GM18498 (cell line): ENCODE measurements at regions not wholly inside any gene's neighbourhood (a gene's known extent, or its start where the extent isn't known, plus 50 kb on each side); places are given as distances from the start of the nearest gene placed in this dataset.
A peak's percentile ranks its signal among the peaks of the same experiment; 100 is the strongest.

Experiments used
- ATAC-seq: cut with Tn5 transposase; IDR thresholded peaks from one replicate; pipeline ENCODE4 v1.9.1; 2021; ENCODE audit warnings: mild to moderate bottlenecking, moderate library complexity; ENCODE audit not compliant: unreplicated experiment

DNA sequence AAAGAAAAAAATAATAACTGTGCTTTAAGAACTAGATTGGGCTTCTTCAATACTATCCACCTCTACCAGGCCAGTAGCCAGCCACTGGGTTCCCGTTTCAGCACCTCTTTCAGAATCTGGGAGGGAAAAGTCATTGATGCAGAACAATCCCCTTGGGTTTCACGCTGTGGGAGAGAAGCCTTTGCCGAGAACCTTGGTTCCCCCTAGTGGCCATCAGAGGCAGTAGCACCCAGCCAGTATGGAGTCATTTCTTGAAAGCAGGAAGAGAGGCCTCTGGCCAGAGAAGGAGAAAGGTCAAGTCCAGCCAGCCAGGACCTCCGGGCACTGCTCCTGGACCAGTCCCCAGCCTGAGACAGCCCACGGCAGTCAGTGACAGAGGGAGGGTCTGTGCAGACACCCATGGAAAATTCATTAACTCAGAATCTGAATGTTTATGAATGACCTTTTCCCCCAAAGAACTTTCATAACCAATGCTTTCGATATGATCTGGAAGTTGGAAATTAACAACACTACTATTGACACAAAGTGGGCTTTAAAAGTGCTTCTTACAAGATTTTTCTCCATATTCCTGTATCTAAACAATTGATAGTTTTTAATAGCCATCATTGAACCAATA lies 51.2 kb upstream of the CDH5 start:
- peak; percentile 97 for ATAC-seq

DNA sequence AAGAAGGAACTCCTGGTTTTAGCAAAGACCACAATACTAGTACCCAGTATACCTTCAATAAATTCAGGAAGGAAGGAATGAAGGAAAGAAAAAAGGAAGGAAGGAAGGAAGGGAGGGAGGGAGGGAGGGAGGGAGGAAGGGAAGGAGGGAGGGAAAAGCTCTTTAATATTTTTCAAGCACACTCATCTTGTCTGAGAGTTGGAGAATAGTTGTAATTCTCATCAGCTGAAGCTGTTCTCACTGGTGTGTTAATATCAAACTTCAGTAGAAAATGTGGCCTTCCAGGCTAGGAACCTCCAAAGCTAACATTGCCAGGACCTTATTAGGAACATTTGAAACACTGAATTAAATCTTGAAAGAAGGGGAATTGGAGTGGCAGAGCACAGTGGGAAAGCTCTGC lies 55.2 kb upstream of the CDH5 start:
- no peak for ATAC-seq

DNA sequence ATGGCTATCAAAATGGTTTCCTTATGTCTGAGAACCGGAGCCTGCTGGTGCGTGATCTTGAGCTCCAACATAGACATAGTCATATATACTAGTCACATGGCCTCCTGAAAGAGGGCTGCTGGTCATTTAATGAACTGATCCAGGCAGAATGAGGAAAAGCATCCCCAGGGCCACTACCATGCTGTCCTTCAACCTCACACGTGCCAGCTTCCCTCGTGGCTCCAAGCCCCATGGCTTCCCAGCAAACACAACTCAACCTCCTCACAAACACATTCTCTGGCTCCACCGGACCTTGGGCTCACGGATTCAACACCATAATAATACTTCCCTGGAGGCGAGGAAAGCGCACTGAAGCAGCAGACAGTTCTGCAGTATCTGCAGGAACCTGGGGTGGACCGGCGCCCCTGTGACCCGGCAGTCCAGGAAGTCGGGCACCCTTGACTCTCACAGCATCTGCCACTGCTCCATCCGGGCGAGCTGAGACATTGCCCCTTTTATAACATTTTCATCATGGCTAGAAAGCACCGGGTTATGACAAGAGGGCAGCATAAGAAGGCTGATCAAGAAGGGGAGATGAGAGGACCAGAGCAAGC lies 57.2 kb upstream of the CDH5 start:
- ATAC-seq = no peak

DNA sequence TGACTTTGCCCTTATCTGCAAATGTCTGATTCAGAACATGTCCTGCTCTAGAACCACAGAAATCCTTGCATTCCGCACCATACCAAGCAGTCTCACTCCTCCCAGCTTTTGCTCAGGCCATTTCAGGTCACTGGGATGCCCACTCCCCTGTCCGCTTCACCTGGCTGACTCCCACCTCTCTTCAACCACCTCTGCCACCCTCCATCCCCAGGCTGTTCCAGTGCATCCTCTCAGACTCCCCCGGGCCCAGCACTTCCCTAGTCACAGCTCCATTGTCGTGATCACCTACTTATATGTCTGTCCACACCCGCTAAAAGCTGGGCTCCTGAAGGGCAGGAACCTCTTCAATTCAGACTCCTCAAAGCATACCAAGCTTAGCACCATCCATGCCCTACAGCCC lies 58.4 kb upstream of the CDH5 start:
- no peak for ATAC-seq

DNA sequence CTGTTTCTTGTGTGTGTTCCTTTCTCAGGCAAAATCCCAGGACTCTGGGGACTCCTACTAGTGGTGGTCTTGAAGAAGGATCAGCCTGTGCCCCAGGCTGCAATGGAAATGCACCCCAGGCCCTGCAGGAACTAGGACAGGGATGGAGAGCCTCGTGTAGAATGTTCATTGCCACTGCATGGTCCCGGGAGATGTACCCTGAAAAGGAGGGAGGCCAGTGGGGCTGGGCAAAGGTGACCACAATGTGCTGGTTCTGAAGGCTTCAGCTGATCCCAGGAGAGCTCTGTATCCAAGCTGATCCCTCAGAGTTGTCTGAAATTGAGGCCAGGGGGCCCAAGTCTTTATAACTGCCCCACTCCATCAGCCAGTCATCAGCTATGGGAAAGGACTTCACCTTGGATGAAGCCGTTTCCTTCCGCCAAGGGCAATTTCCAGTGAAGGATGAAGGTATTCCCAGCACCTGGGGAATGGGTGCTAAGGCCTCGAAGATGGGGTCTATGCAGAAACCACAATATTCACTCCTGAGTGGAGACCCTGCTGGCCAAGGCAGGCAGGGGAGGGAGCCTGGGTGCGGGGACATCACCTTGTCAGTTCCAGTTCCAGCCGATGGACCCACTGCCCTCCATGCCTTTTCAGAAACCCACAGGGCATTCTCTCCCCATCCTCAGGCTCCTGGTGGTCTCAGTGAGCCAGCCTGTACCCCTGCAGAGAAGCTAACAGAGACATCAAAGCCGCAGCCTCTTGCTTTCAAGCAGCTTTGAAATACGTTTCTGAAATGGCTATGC lies 59.9 kb upstream of the CDH5 start:
- ATAC-seq = no peak

DNA sequence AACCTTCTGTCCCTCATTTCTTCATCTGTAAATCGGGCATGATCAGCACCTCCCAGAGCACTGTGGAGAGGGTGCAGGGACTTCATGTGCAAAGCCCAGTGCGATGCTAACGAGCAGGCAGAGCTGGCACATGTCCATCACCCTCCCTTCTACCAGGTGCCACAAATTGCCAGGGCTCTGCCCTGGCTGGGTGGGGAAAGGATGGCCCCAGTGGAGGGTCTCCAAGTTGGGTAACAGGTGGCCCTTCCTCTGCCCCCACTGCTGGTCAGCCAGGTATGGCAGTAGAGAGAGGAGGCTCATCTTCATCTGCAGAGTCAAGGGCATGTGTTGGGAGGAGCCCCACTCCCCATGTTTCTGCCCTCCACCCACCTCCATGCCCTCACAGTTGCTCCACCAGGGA lies 61.5 kb upstream of the CDH5 start:
- no peak for ATAC-seq

DNA sequence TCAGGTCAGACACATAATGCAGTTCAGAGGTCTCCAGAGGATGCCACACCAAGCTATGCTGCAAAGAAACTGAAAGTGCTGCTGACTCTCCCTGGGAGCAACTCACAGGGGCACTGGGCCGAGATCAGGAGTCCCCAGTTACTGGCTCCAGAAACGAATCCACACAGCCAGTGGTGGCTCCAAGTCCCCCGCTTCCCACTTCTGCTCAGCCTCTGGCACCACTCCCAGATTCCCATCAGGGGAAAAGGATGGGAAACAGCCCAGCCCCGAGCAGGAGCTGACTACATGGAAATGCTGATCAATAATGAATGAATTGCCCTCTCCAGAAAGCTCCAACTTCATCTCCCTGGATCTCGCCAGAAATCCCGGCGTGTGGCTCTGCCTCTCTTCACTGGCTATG lies 62.3 kb upstream of the CDH5 start:
- ATAC-seq = no peak

DNA sequence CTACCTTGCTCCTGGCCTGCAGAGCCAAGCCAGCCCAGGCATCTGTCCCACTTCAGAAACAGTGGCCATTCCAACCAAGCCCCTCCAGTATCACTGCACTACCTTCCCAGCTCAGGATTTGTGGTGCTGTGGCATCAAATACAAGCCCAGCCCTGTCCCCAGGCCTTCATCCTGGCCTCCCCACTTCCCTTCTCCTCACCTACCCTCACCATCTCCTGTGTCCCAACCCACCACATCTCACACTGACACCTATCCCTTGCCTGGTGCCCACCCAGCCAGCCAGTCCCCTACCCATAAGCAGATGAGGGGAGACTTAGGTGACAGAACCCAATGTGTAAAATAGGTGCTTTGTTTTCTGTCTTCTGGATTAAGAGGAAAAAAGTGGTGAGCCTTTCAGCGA lies 66.0 kb upstream of the CDH5 start:
- no peak for ATAC-seq

DNA sequence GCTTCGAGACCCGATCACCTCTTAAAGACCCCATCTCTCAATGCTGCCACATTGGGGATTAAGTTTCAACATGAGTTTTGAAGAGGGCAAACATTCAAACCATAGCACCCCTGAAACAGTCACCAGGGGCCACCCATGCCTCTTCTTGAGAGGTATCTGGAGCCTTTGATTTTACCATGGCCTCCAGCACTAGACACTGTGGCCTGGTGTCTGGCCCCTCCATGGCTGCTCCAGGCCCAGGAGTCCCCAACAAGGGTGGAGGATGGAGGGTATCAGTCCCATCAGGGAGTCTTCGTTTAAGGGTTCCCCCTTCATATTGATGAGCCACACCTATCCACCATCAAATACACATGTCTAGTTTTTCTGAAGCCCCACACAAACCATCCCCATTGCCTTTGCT lies 66.5 kb upstream of the CDH5 start:
- no peak for ATAC-seq

DNA sequence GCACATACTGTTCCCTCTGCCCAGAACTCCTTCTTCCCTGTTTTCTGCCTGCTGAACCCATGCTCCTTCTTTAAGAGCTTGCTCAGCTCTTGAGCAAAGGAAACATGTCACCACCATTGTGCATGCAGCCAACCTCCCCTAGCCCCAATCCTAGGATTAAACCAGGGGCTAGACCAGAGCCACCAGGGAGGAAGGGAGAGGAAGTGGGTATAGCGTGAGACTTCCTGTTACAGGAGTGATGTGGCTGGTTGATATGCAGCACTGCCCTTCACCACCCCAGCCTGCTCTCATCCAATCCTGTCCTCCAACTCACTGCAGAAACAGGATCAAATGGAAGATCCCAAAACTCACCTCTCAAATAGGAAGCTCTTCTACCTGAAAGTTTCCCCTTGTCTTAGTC lies 67.1 kb upstream of the CDH5 start:
- no peak for ATAC-seq

DNA sequence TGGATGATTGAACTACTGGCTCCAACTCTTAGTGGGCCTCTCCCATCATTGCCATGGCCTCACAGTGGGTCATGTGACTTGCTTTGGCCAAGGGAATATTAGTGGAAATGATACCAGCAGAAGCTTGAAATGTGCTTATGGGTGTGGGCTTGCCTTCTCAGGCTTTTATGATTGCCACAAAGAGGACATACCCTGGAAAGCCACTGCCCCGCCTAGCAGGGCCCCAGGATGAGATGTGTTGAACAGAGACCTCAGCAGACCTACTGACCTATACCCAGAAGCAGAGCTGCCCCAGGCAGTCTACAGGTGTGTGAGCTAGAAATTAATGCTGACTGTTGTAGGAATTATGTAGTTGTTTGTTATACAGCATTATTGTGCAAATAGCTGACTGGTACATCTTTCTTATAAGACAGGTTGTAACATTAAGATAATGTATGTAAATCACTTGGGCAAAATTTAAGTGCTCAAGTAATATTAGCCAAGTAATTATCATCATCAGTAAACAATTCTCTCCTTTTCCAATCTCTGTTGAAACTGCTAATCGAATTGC lies 67.8 kb upstream of the CDH5 start:
- ATAC-seq = no peak

DNA sequence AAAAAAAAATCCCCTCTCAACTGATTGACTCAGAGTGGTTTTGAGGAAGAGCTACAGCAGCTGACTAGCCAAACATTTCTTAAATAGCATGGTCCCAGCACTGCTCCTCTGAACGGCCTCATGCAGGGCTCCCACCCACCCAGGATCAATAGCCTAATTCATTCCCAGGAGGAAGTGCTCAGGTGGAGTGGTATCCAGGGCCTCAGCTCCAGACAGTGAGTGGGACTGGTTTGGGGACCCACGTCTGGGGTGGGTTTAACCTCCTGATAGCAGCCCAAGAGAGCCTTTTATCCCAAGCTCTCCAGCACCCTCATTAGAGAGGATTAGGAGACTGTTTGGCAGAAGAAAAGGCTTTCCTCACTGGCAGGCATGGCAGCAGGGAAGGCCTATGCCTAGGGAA lies 68.5 kb upstream of the CDH5 start:
- ATAC-seq = no peak

DNA sequence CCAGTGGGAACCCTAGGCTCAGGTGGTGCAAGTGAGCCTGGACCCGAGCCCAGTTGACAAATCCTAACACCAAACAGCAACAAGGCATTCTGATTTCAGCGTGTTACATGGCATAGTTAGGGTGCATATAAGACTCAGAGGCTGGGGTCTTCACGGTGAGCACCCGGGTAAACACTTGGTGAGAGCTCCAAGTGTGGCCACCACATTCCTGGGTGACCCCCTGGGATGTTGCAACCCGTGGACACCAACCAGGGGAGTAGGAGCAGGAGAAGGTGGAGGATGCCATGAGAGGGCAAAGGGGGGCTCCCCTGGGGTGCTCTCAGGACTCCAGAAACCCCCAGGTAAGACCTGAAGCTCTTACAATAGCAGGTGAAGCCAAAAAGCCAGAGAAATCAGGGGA lies 69.9 kb upstream of the CDH5 start:
- no peak for ATAC-seq

DNA sequence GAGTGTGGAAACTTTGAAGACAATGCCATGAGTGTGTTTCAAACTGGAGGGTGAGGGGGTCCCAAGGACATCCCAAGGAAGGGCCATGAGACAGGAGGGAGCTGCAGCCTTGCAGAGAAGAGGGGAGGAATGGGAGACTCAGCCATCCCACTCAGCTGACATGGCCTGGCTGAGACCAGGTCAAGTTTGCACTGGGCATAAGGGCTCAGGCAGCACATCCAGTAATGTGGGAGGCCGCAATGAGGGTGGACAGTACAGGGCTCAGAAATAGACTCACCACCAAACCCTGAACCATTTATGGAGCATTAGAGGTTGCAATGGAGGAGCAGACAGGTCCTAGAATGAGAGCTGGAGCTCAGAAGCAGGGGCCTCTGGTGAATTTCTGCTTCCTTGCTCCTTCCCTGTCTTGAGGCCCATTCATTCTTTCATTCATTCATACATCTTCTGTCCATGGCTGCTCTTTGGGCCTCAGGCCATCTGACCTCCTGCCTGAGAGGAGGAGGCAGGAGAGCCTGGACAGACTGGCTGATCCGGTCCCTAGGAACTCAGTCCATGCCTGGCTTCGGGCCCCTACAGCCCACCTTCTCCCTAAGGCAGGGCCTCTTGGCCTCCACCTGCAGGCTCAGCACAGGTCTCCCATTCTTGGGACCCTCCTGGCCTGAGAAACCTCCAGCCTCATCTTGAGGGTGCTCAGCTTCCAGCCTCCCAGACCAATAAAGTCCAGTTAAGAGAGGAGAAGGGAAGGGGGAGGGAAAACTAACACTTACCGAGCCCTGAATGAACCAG lies 70.5 kb upstream of the CDH5 start:
- ATAC-seq = no peak

DNA sequence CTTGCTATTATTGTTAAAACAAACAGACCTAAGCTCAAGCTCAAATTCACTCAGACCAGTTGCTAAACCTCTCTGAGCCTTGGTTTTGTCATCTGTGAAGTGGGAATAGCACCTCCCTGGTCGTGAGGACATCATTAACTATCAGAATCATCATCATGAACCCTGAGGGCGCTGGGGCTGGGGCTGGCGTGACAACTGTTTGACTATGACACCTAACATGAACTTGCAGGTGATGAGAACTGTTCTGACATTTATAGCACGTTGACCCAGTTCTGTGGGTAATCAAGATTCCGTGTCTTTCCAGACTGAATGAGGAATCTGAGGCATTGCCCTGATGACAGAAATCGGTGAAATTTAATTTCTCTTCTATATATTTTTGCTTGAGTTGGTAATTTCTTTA lies 71.3 kb upstream of the CDH5 start:
- no peak for ATAC-seq

DNA sequence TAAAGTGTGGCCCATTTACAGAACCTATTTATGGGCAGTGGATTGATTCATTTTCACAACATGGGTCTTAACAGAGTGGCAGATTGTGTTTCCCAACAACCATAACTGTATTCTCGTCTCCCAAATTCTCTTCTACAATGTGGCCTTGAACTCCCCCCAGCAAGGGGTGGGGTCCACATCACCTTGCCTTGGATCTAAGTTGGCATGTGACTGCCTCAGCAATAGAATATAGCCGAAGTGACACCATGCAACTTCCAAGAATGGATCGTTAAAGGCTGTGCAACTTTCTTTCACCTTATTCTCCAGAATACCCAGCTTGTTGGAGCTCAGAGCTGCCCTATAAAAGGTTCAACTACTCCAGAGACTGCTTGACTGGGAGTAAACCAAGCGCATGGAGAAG lies 72.0 kb upstream of the CDH5 start:
- no peak for ATAC-seq

DNA sequence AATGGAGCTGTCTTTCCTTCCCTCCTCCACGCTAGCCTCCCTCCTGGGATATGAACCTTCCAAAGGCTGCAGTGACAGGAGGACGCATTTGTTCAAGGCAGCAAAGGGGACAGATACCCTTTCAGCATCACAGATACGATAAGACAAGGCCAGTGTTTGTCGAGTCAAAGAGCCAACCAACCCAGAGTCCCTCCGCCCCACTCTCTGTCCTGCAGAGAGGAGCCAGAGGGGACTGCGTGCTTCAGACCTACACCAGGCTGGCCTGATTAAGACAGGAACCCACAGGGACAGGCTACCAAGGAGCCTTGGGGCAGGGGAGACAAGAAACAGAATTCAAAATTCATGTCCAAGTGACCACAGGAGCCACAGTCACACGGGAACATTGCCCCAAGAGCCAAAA lies 72.6 kb upstream of the CDH5 start:
- no peak for ATAC-seq

DNA sequence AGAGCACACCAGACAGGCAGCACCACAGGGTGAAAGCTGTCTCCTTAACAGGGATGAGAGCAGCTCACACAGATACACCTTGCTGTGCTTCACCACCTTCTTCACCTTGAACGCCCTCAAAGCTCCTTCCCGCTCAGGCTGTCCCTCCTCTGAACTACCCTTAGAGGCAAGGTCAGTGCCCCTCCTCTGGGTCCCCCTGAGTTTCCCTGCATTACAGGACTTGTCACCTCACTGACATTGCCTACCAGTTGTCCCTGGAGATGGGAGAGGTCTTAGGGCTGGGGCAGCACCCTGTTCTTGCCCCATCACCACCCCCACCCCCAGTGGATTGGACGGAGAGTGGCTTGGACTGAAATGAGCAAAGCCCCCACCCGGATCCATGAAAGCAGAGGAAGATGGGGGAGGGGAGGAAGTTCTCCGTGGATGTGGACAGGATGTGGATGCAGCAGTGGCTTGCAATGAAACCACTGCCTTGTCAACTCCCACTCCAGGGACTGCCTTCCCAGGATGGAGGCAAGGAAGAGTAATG lies 73.2 kb upstream of the CDH5 start:
- ATAC-seq = no peak

DNA sequence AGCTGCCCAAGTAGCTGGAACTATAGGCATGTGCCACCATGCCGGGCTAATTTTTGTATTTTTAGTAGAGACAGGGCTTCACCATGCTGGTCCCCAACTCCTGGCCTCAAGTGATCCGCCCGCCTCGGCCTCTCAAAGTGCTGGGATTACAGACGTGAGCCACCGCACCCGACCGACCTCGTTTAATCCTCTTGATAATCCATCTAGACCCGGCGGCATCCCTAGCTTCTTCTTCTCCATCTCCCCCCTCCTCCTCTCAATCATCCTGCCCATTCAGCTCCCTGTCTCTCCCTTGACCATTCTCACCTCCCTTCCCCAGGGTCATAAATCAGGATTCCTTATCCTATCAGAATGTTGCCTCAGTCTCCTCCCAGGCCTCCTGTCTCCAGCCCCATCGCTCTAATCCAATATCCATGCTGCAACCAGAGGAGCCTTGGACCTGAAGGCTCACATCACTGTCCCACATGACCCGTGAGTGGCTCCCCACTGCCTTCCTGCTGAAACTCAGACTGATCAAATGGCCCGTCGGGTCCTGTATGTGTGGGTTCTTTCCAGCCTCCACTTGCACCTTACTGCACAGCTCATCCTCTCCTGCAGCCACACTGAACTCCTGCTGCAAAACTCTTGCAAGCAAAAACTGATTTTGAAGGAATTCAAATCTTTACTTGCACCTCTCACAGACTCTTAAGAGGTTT lies 74.1 kb upstream of the CDH5 start:
- no peak for ATAC-seq

DNA sequence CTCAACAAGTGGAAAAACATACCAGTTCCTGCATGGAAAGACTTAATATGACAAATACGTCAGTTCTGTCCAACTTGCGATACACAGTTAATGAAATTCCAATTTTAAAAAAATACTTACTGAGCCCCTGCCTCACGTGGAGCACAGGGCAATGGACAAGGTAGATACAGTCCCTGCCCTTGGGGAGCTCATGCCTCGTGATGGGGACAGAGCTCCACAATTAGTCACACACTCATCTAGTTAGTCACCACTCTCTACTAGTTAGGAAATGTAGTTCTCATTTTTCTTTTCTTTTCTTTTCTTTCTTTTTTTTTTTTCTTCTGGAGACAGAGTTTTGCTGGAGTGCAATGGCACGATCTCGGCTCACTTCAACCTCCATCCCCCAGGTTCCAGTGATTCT lies 74.7 kb upstream of the CDH5 start:
- ATAC-seq = no peak

DNA sequence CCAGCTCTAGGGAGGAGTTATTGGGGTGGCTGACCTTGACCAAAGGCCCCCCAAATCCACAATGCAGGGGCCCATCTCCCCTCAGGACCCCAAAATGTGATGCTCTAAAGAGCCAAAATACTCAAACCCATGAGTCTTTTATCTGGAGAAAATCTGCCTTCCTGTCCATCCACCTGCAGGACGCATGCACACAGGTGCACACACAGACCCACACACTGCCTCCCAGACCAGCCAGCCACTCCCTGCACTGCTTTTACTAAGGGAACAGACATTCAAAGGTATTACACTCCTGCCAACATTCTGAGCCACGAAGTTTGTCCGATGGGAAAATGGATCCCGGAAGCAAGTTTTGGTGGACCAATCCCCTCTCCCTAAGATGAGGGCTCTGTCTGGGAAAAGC lies 76.1 kb upstream of the CDH5 start:
- ATAC-seq = no peak
